ENCODE measurements at regions not wholly inside any gene's neighbourhood (a gene's known extent, or its start where the extent isn't known, plus 50 kb on each side); places are given as distances from the start of the nearest gene placed in this dataset.
A peak's percentile ranks its signal among the peaks of the same experiment; 100 is the strongest.
"Not testable (repeated sequence)": the region's sequence is repeated elsewhere in the genome, so short reads cannot be mapped to it uniquely, and the experiment has no call there.

DNA sequence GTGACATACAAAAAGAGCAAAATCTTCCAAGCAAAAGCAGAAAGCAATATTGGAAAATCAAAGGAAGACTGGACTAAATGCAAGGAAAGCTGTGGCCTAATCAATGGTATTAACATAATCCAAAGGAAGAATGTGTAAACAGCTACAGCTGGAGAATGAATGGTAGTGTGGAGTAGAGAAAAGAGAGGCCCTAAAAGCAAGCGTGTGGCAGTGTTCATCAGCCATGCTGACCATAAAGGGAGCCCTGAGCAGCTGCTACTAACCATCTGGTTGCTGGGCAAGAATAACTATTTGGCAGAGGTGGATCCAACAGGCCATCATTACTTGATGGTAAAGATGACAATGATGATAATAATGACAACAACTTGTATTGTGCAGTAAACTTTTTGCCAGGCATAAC lies 148.5 kb upstream of the BEND6 start:
- DNase-seq (ENCODE audit: low spot score) = no peak

- DNase-seq (ENCODE audit: low spot score) = peak; percentile 48
Observed at GRCh38 chr6:56804996-56805395, 149.9 kb upstream of the BEND6 start.

DNA sequence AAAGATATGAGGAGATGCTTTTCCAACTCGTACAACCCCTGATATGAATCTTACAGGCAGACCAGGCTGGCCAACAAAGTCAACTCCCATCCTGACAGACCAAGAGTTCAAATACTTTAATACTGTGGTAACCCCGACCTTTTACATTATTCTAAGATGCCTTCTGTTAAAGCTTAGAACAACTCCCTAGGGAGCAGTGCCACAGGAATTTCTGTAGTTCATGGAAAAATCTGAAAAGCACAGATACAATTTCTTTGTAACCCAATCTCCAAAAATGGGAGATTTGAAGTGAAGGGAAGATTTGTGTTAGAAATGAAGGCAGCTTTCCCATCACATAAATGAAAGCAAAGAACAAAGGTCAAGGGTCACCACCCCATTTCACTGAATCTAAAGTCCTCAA lies 151.3 kb upstream of the BEND6 start:
- peak; percentile 39 for DNase-seq (ENCODE audit: low spot score)

DNA sequence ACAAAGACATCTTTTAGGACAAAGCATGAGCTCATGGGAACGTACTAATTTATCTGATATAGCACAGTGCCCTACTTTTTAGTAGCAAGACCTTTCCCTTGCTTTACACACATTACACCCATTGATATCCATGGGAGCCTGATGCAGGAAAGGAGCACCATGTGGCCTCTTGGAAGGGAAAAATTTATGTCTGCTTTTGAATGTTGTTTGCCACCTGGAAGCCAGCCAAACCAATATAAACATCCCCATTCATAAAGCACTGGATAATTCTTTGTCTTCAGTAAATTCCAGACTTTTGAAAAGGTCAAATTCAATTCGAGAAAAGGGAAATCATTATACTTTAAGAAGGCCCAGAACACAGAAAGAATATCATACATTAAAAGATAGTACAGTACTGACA lies 152.3 kb upstream of the BEND6 start:
- no peak for DNase-seq (ENCODE audit: low spot score)

DNA sequence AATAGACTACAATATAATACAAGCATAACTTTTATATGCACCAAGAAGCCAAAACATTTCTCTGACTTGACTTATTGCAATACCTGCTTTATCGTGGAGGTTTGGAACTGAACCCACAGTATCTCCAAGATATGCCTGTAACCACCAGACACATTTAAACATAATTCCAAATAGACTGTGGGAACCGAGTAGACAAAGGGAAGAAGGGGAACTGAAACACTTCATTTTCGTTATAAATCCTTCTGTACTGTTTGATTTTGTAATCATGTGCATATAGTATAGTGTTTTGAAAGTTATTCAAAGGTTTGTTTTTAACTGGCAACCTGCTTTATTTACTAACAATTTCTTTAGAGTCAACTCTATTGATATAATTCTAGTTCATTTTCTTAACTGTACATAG lies 154.9 kb upstream of the BEND6 start:
- DNase-seq (ENCODE audit: low spot score) = no peak

DNA sequence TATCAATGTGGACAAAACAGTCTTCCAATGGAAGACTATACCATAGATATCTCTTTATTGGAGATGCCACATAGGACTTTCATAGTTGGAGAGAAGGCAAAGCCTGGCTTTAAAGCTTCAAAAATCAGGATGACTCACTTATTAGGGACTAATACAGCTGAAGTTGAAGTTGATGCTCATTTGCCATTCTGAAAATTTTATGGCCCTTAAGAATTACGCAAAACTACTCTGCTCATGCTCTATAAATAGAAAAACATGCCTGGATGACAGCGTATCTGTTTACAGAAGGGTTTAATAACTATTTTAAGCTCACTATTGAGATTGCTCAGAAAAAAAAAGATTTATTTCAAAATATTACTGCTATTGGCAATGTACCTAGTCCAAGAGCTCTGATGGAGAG lies 155.5 kb upstream of the DST start:
- peak; percentile 20 for DNase-seq (ENCODE audit: low spot score)

DNA sequence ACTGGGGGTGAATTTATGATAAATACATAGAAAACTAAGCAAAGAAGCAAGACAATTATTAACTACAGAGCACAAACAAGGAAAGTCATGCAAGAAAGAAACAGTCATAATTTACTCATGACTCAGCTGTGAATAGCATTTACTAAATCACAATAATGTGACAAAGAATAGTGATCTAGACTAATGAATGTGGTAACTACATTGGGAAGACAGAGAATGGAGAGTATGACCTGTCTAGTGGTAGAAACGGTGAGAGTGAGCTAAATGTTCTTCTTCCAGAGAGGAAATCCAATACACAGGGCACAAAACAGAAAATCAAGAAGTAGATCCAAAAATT lies 153.5 kb upstream of the DST start:
- peak; percentile 52 for DNase-seq (ENCODE audit: low spot score)

DNA sequence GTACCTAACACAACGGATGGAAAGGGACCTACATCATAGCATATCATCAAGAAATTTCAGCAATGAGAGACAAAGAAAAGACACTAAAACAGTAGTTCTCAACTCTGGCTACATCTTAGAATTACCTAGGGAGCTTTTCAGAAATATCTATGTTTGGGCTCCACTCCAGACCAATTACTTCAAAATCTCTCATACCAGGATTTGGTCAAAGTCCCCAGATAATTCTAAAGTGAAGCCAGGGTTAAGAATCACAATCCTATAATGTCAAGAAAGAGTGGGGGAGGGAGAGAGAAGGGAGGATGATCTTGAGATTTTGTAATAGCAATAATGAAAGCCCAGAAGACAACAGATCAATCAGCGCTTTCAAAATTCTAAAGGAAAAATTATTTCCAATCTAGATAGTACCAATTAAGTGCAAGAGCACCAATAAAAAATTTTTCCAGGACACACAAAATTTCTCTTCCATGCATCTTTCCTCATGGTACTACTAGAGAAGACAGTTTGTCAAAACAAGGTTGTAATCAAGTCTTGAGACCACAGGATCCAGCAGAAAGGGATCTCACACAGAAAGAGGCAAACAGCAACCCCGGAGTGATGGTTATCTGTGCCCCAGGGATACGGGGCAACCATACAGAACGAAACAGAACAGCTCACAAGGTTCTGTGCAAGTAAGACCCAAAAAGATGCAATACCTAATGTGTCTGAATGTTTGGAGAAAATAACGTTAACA lies 152.9 kb upstream of the DST start:
- no peak for DNase-seq (ENCODE audit: low spot score)

DNA sequence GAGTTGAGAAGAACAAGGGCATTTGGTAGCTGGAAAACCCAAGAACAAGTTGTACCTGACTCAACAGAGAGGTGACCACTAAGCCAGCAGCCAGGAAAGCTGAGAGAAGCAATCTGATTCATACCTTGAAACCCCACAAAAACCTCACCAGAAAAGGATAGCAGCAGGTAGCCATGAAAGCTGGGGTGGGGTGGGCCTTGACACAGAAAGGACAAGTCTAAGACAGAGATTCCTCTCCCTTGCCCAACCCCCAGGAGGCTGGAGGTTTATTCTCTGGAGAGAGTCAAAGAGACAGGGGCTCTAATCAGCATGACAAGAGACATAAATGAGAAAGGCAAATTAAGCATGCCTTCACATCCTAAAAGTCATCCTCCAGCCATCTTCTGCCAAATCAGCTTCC lies 151.7 kb upstream of the DST start:
- DNase-seq (ENCODE audit: low spot score) = no peak

DNA sequence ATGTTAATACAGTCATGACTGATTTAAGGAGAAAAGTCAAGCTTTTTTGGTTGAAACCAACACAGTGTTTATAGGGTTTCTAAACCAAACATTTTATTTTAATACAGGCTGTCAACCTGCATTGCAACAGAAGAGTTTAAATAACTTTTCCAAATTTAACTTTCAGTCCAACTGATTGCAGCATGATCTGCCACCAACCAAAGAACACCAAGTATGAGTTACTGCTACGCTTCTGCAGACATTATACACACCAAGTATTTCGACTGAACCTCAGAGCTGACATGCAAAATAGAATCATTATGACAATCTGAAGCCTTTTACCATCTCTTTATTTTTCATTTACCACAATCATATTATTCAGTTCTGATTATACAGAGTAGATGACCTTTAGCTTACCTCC lies 151.2 kb upstream of the DST start:
- no peak for DNase-seq (ENCODE audit: low spot score)

- DNase-seq (ENCODE audit: low spot score) = no peak
Observed at GRCh38 chr6:56790414-56790813, 147.7 kb upstream of the DST start.

DNA sequence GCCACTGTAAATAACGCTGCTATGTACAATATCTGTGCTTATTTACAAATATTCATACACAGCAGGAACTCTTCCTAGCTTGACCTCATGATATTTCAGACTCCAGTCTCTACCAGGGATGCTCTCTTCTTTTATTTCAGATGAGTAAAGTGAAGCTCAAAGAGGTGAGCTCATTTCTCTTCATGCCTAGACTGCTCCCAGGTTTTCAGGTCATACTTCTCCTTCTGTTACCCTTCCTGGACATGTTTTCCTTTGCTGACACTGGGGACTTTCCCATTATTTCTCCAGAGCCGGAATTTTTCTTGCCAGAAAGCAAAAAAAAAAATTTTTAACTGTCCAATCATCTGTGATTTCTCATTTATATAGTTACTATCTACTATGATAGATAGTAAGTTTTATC lies 147.2 kb upstream of the DST start:
- DNase-seq (ENCODE audit: low spot score) = no peak

GRCh38 chr6:56789342-56789741 lies 146.7 kb upstream of the DST start:
- DNase-seq (ENCODE audit: low spot score) = no peak

DNA sequence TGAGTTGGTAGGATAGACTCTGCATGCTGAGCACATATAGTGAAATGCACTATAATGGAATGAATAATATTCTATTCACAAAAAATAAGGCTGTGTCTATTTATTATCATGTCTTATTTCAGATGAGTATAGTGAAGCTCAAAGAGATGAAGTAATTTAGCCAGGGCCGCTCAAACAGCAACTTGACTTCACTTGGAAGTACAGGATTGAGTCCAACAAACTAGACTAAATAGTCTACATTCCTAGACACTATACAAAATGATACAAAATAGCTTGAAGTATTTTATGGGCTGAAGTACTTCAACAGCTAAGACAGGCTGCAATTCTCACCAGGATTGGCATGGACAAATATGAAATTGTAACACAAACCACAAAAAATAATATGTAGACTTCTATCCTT lies 144.5 kb upstream of the DST start:
- no peak for DNase-seq (ENCODE audit: low spot score)

- no peak for DNase-seq (ENCODE audit: low spot score)
Observed at GRCh38 chr6:56786256-56786655, 143.6 kb upstream of the DST start.

- not testable (repeated sequence) for DNase-seq (ENCODE audit: low spot score)
Observed at GRCh38 chr6:56785536-56785935, 142.8 kb upstream of the DST start.

- not testable (repeated sequence) for DNase-seq (ENCODE audit: low spot score)
Observed at GRCh38 chr6:56780109-56780508, 137.4 kb upstream of the DST start.

GRCh38 chr6:56778503-56778902 lies 135.8 kb upstream of the DST start:
- not testable (repeated sequence) for DNase-seq (ENCODE audit: low spot score)

GRCh38 chr6:56775498-56776166 lies 132.9 kb upstream of the DST start:
- no peak for DNase-seq (ENCODE audit: low spot score)

GRCh38 chr6:56772737-56773184 lies 130.1 kb upstream of the DST start:
- DNase-seq (ENCODE audit: low spot score) = peak; percentile 67

- DNase-seq (ENCODE audit: low spot score) = no peak
Observed at GRCh38 chr6:56771929-56772607, 129.4 kb upstream of the DST start.

DNA sequence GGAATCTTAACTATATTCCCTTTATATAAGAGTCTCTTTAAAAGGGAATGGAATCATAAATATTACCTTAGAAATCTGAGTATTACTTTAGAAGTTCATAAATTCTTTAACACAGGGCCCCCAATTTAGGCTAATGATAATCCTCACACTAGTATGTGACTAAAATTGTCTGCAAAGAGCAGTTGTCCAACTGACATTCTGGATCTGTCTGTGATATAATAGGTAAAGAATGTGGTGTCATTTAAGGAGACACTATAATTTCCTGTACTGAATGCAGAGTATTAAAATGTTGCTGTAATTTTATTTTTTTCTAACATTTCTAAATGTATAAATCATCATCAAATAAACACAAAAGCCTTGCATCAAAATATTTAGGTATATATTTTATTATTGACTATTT lies 128.5 kb upstream of the DST start:
- DNase-seq (ENCODE audit: low spot score) = no peak

DNA sequence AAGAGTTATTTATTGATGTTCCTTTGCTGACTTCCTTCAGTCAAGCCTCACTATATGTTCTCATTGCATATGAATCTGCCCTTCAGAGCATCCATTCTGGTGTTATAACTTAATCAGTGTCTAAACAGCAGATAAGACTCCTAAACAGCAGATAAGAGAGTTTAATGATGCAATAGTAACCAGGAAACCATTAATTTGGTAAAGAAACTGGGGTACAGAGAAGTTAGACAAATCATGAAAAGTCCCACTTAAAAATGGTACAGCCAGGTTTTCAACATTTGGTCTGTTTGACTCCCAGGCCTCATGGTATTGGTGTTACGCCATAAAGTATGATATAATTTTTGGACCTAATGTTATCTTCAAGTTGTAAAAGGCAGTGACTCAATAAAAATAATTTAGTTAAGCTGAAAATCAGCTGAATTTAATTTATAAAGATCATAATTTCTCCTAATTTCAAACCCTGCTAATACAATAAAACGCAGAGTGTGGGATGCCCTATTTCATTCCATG lies 127.4 kb upstream of the DST start:
- DNase-seq (ENCODE audit: low spot score) = no peak
